DOHH2 (cell line): ENCODE measurements at regions not wholly inside any gene's neighbourhood (a gene's known extent, or its start where the extent isn't known, plus 50 kb on each side); places are given as distances from the start of the nearest gene placed in this dataset.

ENCODE experiments used
- CTCF ChIP-seq: fragments of 200-600 bp; sonication (generic); IDR thresholded peaks from one replicate; pipeline ENCODE4 v1.5.1; 2014; ENCODE audit warnings: antibody characterized with exemption, mild to moderate bottlenecking, low read depth, low read length; ENCODE audit not compliant: poor library complexity, severe bottlenecking
- EZH2phosphoT487 ChIP-seq: fragments of 200-600 bp; sonication (generic); IDR thresholded peaks from 2 replicates; pipeline ENCODE4 v1.6.1; 2017; ENCODE audit warnings: borderline replicate concordance, mild to moderate bottlenecking, antibody characterized with exemption, low read length, moderate library complexity, mixed read lengths

- no peak for TF ChIP-seq CTCF
- TF ChIP-seq EZH2phosphoT487, result no peak
Observed at GRCh38 chr1:36597514-36597913, 114.8 kb upstream of the CSF3R start.
